ENCODE measurements at regions not wholly inside any gene's neighbourhood (a gene's known extent, or its start where the extent isn't known, plus 50 kb on each side); places are given as distances from the start of the nearest gene placed in this dataset.

- TF ChIP-seq NFRKB (IDR thresholded peaks at IDR 0.05) (no peak), LEF1 (IDR thresholded peaks at IDR 0.05; ENCODE audit: borderline replicate concordance) (no peak), SUZ12 (IDR thresholded peaks at IDR 0.05) (no peak)
Observed at GRCh38 chr2:220568296-220568695, 940.9 kb downstream of the SLC4A3 start.

All from HEK293T (cell line).